Smooth muscle cell (in vitro differentiated cells): ENCODE measurements at regions not wholly inside any gene's neighbourhood (a gene's known extent, or its start where the extent isn't known, plus 50 kb on each side); places are given as distances from the start of the nearest gene placed in this dataset.

Experiments
- DNase-seq: peaks from one replicate; lab custom pipeline; 2025; ENCODE audit not compliant: unreplicated experiment; lab: John Stamatoyannopoulos, UW
- H2AFZ ChIP-seq: fragments of 200-600 bp; sonication (generic); 2 replicates; pipeline ENCODE4 v1.6.0; 2016; ENCODE audit warnings: antibody characterized with exemption, low read depth, mild to moderate bottlenecking
- H3F3A ChIP-seq: fragments of 200-600 bp; sonication (generic); 2 replicates; pipeline ENCODE4 v1.6.0; 2017; ENCODE audit warnings: antibody characterized with exemption, low read depth
- H3K27ac ChIP-seq: fragments of 200-600 bp; sonication (generic); 2 replicates; pipeline ENCODE4 v1.5.1; 2016; ENCODE audit warnings: low read depth, mild to moderate bottlenecking
- H3K27me3 ChIP-seq: fragments of 200-600 bp; sonication (generic); 2 replicates; pipeline ENCODE4 v1.6.1; 2016; ENCODE audit warnings: low read depth, mild to moderate bottlenecking
- H3K36me3 ChIP-seq: fragments of 200-600 bp; sonication (generic); 2 replicates; pipeline ENCODE4 v1.5.1; 2016; ENCODE audit warnings: low read depth
- H3K4me1 ChIP-seq: fragments of 200-600 bp; sonication (generic); 2 replicates; pipeline ENCODE4 v1.5.1; 2016; ENCODE audit warnings: low read depth
- H3K4me2 ChIP-seq: fragments of 200-600 bp; sonication (generic); 2 replicates; pipeline ENCODE4 v1.6.0; 2016; ENCODE audit warnings: mild to moderate bottlenecking
- H3K4me3 ChIP-seq: fragments of 200-600 bp; sonication (generic); 2 replicates; pipeline ENCODE4 v1.5.1; 2016; ENCODE audit warnings: mild to moderate bottlenecking
- H3K79me2 ChIP-seq: fragments of 200-600 bp; sonication (generic); 2 replicates; pipeline ENCODE4 v1.6.0; 2016; ENCODE audit warnings: low read depth, mild to moderate bottlenecking
- H3K9ac ChIP-seq: fragments of 200-600 bp; sonication (generic); 2 replicates; pipeline ENCODE4 v1.6.0; 2016; ENCODE audit warnings: low read depth
- H3K9me3 ChIP-seq: fragments of 200-600 bp; sonication (generic); replicated peaks from 2 replicates; pipeline ENCODE4 v1.5.1; 2016; ENCODE audit warnings: low read depth
- H4K20me1 ChIP-seq: fragments of 200-600 bp; sonication (generic); 2 replicates; pipeline ENCODE4 v1.6.0; 2016; ENCODE audit warnings: low read depth
- CTCF ChIP-seq: fragments of 200-600 bp; sonication (generic); IDR thresholded peaks from 2 replicates; pipeline ENCODE4 v1.5.1; 2017; ENCODE audit warnings: borderline replicate concordance, mild to moderate bottlenecking, antibody characterized with exemption; ENCODE audit not compliant: insufficient read depth, poor library complexity, severe bottlenecking
- WGBS: methylation state at CpG from one replicate; pipeline ENCODE4 v1.1.7; 2016; ENCODE audit warnings: low lambda C conversion rate; 5-methylcytosine and 5-hydroxymethylcytosine counted together

- Histone ChIP-seq H3K4me3 (no peak overlapping the region), H3K27ac (no peak overlapping the region), H3K79me2 (no peaks in the 10 kb centered on the region), H3K4me2 (no peak overlapping the region), H4K20me1 (no peaks in the 10 kb centered on the region), H3K36me3 (no peaks in the 10 kb centered on the region), H3K9ac (no peak overlapping the region), H2AFZ (peak overlapping the region; percentile 40), H3F3A (no peaks in the 10 kb centered on the region), H3K9me3 (no peaks in the 10 kb centered on the region), H3K27me3 (no peaks in the 10 kb centered on the region), H3K4me1 (no peaks in the 10 kb centered on the region)
- peak; percentile 32 for DNase-seq
- TF ChIP-seq CTCF = peak; percentile 100
- 6% methylated on average over 6 of the region's 6 CpGs for WGBS
Observed at GRCh38 chr4:170259631-170260153, 169.9 kb upstream of the AADAT start.

DNA sequence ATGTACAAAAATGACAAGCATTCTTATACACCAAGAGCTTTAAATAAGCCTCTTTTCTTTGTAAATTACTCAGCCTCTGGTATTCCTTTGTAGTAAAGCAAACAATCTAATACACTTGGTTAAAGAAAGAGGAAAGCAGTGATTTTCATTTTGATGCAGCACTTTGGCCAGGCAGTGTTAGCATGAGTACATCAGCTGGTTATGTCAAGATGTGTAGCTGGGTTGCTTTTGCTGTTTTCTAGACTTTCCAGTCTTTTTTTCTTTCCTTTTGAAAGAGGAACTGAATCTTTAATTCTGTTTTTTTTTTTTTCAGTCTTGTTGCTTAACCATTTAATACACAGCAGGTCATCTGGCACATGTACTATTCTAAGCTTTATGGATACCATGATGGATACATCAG, 167.1 kb upstream of the AADAT start:
- H3K4me3 ChIP-seq = no peak overlapping the region
- no peak overlapping the region for H2AFZ ChIP-seq
- H3F3A ChIP-seq = no peaks in the 10 kb centered on the region
- H3K9me3 ChIP-seq = no peaks in the 10 kb centered on the region
- no peak overlapping the region for H3K27ac ChIP-seq
- DNase-seq = no peak
- no peaks in the 10 kb centered on the region for H3K27me3 ChIP-seq
- no peak overlapping the region for H3K9ac ChIP-seq
- no peaks in the 10 kb centered on the region for H4K20me1 ChIP-seq
- H3K79me2 ChIP-seq = no peaks in the 10 kb centered on the region
- TF ChIP-seq CTCF = no peak
- no peaks in the 10 kb centered on the region for H3K4me1 ChIP-seq
- H3K36me3 ChIP-seq = no peaks in the 10 kb centered on the region
- H3K4me2 ChIP-seq = no peak overlapping the region

GRCh38 chr4:170248576-170248975, 158.8 kb upstream of the AADAT start:
- H3K9me3 ChIP-seq = no peaks in the 10 kb centered on the region
- no peaks in the 10 kb centered on the region for H3K36me3 ChIP-seq
- no peak for TF ChIP-seq CTCF
- H4K20me1 ChIP-seq = no peaks in the 10 kb centered on the region
- peak overlapping the region; percentile 67 for H3K27ac ChIP-seq
- H3K27me3 ChIP-seq = no peaks in the 10 kb centered on the region
- no peak for DNase-seq
- H3K79me2 ChIP-seq = no peaks in the 10 kb centered on the region
- H2AFZ ChIP-seq = no peak overlapping the region
- H3K4me3 ChIP-seq = no peak overlapping the region
- peaks cover 5% of the 10 kb centered on the region for H3K4me1 ChIP-seq
- H3K9ac ChIP-seq = peak overlapping the region; percentile 27
- peak overlapping the region; percentile 39 for H3K4me2 ChIP-seq
- H3F3A ChIP-seq = no peaks in the 10 kb centered on the region
- WGBS = 48% methylated on average over 3 of the region's 3 CpGs

GRCh38 chr4:170248029-170248428, 158.3 kb upstream of the AADAT start:
- Histone ChIP-seq H3K4me2 (peak overlapping the region; percentile 39), H3F3A (no peaks in the 10 kb centered on the region), H4K20me1 (no peaks in the 10 kb centered on the region), H3K27ac (peak overlapping the region; percentile 67), H3K4me1 (peaks cover 5% of the 10 kb centered on the region), H3K36me3 (no peaks in the 10 kb centered on the region), H3K4me3 (no peak overlapping the region), H3K9me3 (no peaks in the 10 kb centered on the region), H3K27me3 (no peaks in the 10 kb centered on the region), H3K9ac (peak overlapping the region; percentile 27), H3K79me2 (no peaks in the 10 kb centered on the region), H2AFZ (no peak overlapping the region)
- WGBS = 50% methylated on average over 4 of the region's 4 CpGs
- DNase-seq = no peak
- no peak for TF ChIP-seq CTCF
